ENCODE measurements at regions not wholly inside any gene's neighbourhood (a gene's known extent, or its start where the extent isn't known, plus 50 kb on each side); places are given as distances from the start of the nearest gene placed in this dataset.

DNA sequence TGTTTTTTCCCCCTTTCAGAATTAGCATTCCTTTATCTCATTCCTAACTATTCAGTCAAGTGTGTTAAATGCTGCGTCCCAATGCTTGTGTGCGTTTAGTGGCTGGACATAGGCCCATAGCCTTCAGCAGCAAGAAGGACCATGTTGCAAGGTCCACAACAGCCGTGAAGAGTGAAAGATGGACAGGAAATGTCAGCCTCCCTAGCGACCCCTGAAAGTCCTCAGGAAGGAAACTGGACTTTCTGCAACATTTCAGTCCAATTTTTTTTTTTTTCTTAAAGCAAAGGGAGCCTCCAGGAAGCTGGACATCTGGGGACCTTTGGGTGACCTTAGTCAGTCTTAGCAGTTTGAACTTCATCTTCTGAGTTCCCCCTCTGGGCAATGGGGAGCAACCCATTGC lies 550.7 kb upstream of the MGMT start:
- TF ChIP-seq, protein P1, sequence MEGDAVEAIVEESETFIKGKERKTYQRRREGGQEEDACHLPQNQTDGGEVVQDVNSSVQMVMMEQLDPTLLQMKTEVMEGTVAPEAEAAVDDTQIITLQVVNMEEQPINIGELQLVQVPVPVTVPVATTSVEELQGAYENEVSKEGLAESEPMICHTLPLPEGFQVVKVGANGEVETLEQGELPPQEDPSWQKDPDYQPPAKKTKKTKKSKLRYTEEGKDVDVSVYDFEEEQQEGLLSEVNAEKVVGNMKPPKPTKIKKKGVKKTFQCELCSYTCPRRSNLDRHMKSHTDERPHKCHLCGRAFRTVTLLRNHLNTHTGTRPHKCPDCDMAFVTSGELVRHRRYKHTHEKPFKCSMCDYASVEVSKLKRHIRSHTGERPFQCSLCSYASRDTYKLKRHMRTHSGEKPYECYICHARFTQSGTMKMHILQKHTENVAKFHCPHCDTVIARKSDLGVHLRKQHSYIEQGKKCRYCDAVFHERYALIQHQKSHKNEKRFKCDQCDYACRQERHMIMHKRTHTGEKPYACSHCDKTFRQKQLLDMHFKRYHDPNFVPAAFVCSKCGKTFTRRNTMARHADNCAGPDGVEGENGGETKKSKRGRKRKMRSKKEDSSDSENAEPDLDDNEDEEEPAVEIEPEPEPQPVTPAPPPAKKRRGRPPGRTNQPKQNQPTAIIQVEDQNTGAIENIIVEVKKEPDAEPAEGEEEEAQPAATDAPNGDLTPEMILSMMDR (IDR thresholded peaks at IDR 0.05), result no peak
- TF ChIP-seq POLR2A (IDR thresholded peaks at IDR 0.05), result no peak
